H9 (cell line): ENCODE measurements at regions not wholly inside any gene's neighbourhood (a gene's known extent, or its start where the extent isn't known, plus 50 kb on each side); places are given as distances from the start of the nearest gene placed in this dataset.
"Not testable (repeated sequence)": the region's sequence is repeated elsewhere in the genome, so short reads cannot be mapped to it uniquely, and the experiment has no call there.

ENCODE experiments used
- DNase-seq: peaks from one replicate; pipeline ENCODE4 v3.0.0-alpha.2; 2017
- H2AFZ ChIP-seq: one replicate; pipeline ENCODE4 v1.6.1; 2013; ENCODE audit warnings: mild to moderate bottlenecking, low read length, control low read depth, moderate library complexity
- H2AK5ac ChIP-seq: 2 replicates; pipeline ENCODE4 v1.6.1; 2013; ENCODE audit warnings: low read length, control low read depth, mixed read lengths; ENCODE audit not compliant: insufficient read length
- H2BK120ac ChIP-seq: one replicate; pipeline ENCODE4 v1.6.1; 2013; ENCODE audit warnings: low read depth, mild to moderate bottlenecking, low read length, control low read depth, inconsistent platforms; ENCODE audit not compliant: poor library complexity, severe bottlenecking
- H2BK12ac ChIP-seq: 2 replicates; pipeline ENCODE4 v1.6.1; 2013; ENCODE audit warnings: low read length, control low read depth, mixed read lengths, low read depth; ENCODE audit not compliant: insufficient read length
- H2BK15ac ChIP-seq: 2 replicates; pipeline ENCODE4 v1.6.1; 2013; ENCODE audit warnings: low read depth, low read length, control low read depth
- H2BK20ac ChIP-seq: one replicate; pipeline ENCODE4 v1.6.1; 2013; ENCODE audit warnings: low read depth, mild to moderate bottlenecking, low read length, control low read depth, inconsistent platforms; ENCODE audit not compliant: poor library complexity, severe bottlenecking
- H2BK5ac ChIP-seq: 2 replicates; pipeline ENCODE4 v1.6.1; 2013; ENCODE audit warnings: low read length, control low read depth, mixed read lengths; ENCODE audit not compliant: insufficient read length
- H3K14ac ChIP-seq: 2 replicates; pipeline ENCODE4 v1.6.1; 2013; ENCODE audit warnings: low read length, control low read depth; ENCODE audit not compliant: insufficient read depth
- H3K18ac ChIP-seq: 2 replicates; pipeline ENCODE4 v1.6.1; 2013; ENCODE audit warnings: low read depth, mild to moderate bottlenecking, mixed read lengths, low read length, control low read depth; ENCODE audit not compliant: insufficient read length
- H3K23ac ChIP-seq: 2 replicates; pipeline ENCODE4 v1.6.1; 2013; ENCODE audit warnings: low read length, control low read depth, mixed read lengths, low read depth; ENCODE audit not compliant: insufficient read length
- H3K23me2 ChIP-seq: 2 replicates; pipeline ENCODE4 v1.6.1; 2013; ENCODE audit warnings: low read depth, mild to moderate bottlenecking, mixed read lengths, low read length, control low read depth; ENCODE audit not compliant: insufficient read length, poor library complexity, severe bottlenecking
- H3K27ac ChIP-seq: 2 replicates; pipeline ENCODE4 v1.5.1; 2013; ENCODE audit warnings: low read length, control low read depth, mixed read lengths, low read depth; ENCODE audit not compliant: insufficient read length
- H3K27me3 ChIP-seq: 2 replicates; pipeline ENCODE4 v1.6.1; 2013; ENCODE audit warnings: low read length, control low read depth, inconsistent platforms; ENCODE audit not compliant: insufficient read depth
- H3K4ac ChIP-seq: 2 replicates; pipeline ENCODE4 v1.6.1; 2013; ENCODE audit warnings: low read depth, mild to moderate bottlenecking, control low read depth, inconsistent platforms, low read length, moderate library complexity
- H3K4me1 ChIP-seq: 2 replicates; pipeline ENCODE4 v1.6.1; 2013; ENCODE audit warnings: low read length, control low read depth, inconsistent platforms; ENCODE audit not compliant: insufficient read depth
- H3K4me2 ChIP-seq: 2 replicates; pipeline ENCODE4 v1.6.1; 2013; ENCODE audit warnings: low read length, control low read depth, mixed read lengths; ENCODE audit not compliant: insufficient read length, insufficient read depth
- H3K56ac ChIP-seq: 2 replicates; pipeline ENCODE4 v1.6.1; 2013; ENCODE audit warnings: low read depth, mild to moderate bottlenecking, mixed read lengths, low read length, control low read depth; ENCODE audit not compliant: insufficient read length
- H3K79me1 ChIP-seq: 2 replicates; pipeline ENCODE4 v1.6.1; 2013; ENCODE audit warnings: low read depth, mild to moderate bottlenecking, moderate library complexity, low read length, control low read depth, inconsistent platforms; ENCODE audit not compliant: insufficient read depth, poor library complexity, severe bottlenecking
- H3K79me2 ChIP-seq: 2 replicates; pipeline ENCODE4 v1.6.1; 2013; ENCODE audit warnings: low read length, control low read depth, inconsistent platforms; ENCODE audit not compliant: insufficient read depth
- H3K9ac ChIP-seq: 2 replicates; pipeline ENCODE4 v1.6.1; 2013; ENCODE audit warnings: low read length, control low read depth, mixed read lengths; ENCODE audit not compliant: insufficient read length; ENCODE audit errors: extremely low read depth
- H3K9me3 ChIP-seq: one replicate; pipeline ENCODE4 v1.6.1; 2013; ENCODE audit warnings: low read depth, low read length, inconsistent platforms; ENCODE audit not compliant: control insufficient read depth
- H3T11ph ChIP-seq: one replicate; pipeline ENCODE4 v1.6.1; 2013; ENCODE audit warnings: mild to moderate bottlenecking, low read length, control low read depth, inconsistent platforms
- H4K20me1 ChIP-seq: one replicate; pipeline ENCODE4 v1.6.1; 2013; ENCODE audit not compliant: control insufficient read depth, insufficient read length, insufficient read depth
- H4K5ac ChIP-seq: 2 replicates; pipeline ENCODE4 v1.6.1; 2013; ENCODE audit warnings: low read depth, mild to moderate bottlenecking, mixed read lengths, low read length, control low read depth; ENCODE audit not compliant: insufficient read length
- H4K8ac ChIP-seq: replicated peaks from 2 replicates; pipeline ENCODE4 v1.6.1; 2013; ENCODE audit warnings: low read length, control low read depth, mixed read lengths, low read depth; ENCODE audit not compliant: insufficient read length
- H4K91ac ChIP-seq: 2 replicates; pipeline ENCODE4 v1.6.1; 2013; ENCODE audit warnings: low read depth, mild to moderate bottlenecking, moderate library complexity, mixed read lengths, low read length, control low read depth; ENCODE audit not compliant: insufficient read length
- H3K27ac Mint-ChIP-seq, 3 experiments: 2 replicates in 2 of 3; 3 replicates in 1 of 3; pipeline ENCODE4 v1.8.0; 2020 to 2021; ENCODE audit warnings: mixed read lengths in 3 of 3, mild to moderate bottlenecking in 1 of 3, moderate library complexity in 1 of 3
- H3K27me3 Mint-ChIP-seq: 2 replicates; pipeline ENCODE4 v1.8.0; 2021; ENCODE audit warnings: low read depth, mild to moderate bottlenecking, moderate library complexity, mixed read lengths
- H3K36me3 Mint-ChIP-seq, 3 experiments: 2 replicates in 2 of 3; 3 replicates in 1 of 3; pipeline ENCODE4 v1.8.0; 2020 to 2021; ENCODE audit warnings: low read depth in 3 of 3, mixed read lengths in 3 of 3; ENCODE audit not compliant: insufficient read depth in 1 of 3
- H3K4me1 Mint-ChIP-seq, 2 experiments: 2 replicates each; pipeline ENCODE4 v1.8.0; 2020; ENCODE audit warnings: mixed read lengths in 2 of 2
- H3K4me3 Mint-ChIP-seq, 2 experiments: 2 replicates in 1 of 2; 3 replicates in 1 of 2; pipeline ENCODE4 v1.8.0; 2020 to 2021; ENCODE audit warnings: mild to moderate bottlenecking in 2 of 2, mixed read lengths in 2 of 2, moderate library complexity in 1 of 2
- H3K9me3 Mint-ChIP-seq, 2 experiments: 2 replicates in 1 of 2; 3 replicates in 1 of 2; pipeline ENCODE4 v1.8.0; 2020; ENCODE audit warnings: mild to moderate bottlenecking in 2 of 2, mixed read lengths in 2 of 2, moderate library complexity in 1 of 2
- WGBS: extraction: QIAGEN DNeasy Blood & Tissue Kit; methylation state at CpG from one replicate; pipeline ENCODE4 v1.1.7; 2013; ENCODE audit warnings: missing lambda C conversion rate, low lambda C conversion rate, mixed read lengths; ENCODE audit not compliant: insufficient read length; ENCODE audit errors: extremely low coverage; 5-methylcytosine and 5-hydroxymethylcytosine counted together

DNA sequence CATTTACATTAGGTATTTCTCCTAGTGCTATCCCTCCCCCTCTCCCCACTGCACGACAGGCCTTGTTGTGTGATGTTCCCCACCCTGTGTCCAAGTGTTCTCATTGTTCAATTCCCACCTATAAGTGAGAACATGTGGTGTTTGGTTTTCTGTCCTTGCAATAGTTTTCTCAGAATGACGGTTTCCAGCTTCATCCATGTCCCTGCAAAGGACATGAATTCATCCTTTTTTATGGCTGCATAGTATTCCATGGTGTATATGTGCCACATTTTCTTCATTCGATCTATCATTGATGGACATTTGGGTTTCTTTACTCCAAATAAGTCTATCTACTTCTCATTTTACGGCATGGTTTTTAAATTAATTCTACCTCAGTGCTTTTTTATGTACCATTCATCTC lies 125.8 kb downstream of the DDX11 start:
- not testable (repeated sequence) for H3K23me2 ChIP-seq, H3T11ph ChIP-seq, H3K23ac ChIP-seq, H2AK5ac ChIP-seq, H3K56ac ChIP-seq, H3K36me3 Mint-ChIP-seq, H3K18ac ChIP-seq, H2BK20ac ChIP-seq, H3K9me3 ChIP-seq, H3K9ac ChIP-seq, H3K27ac ChIP-seq, H3K79me1 ChIP-seq, H4K20me1 ChIP-seq, H2BK120ac ChIP-seq, H3K4me3 Mint-ChIP-seq, H4K5ac ChIP-seq, H3K14ac ChIP-seq, H3K4me2 ChIP-seq, H3K79me2 ChIP-seq, DNase-seq, H3K27me3 Mint-ChIP-seq, H4K8ac ChIP-seq, H3K4me1 Mint-ChIP-seq, H3K9me3 Mint-ChIP-seq, H3K27ac Mint-ChIP-seq, H3K4ac ChIP-seq, H3K4me1 ChIP-seq, H3K27me3 ChIP-seq, H4K91ac ChIP-seq, H2BK15ac ChIP-seq, H2AFZ ChIP-seq, H2BK12ac ChIP-seq, H2BK5ac ChIP-seq
- WGBS: no CpG with 5 or more reads among the region's 4 CpGs
